ENCODE measurements at regions not wholly inside any gene's neighbourhood (a gene's known extent, or its start where the extent isn't known, plus 50 kb on each side); places are given as distances from the start of the nearest gene placed in this dataset.

GRCh38 chr2:30030361-30030760 lies 109.0 kb upstream of the ALK start:
- BruUV-seq (replicated peaks), result no TSS peak
- Histone ChIP-seq H3K9me1 (replicated peaks; ENCODE audit: control insufficient read depth, extremely low read depth, insufficient read depth, low read length) (no peaks in the 10 kb centered on the region), H3K27me3 (ENCODE audit: control insufficient read depth in 2 of 2, insufficient read depth in 2 of 2, low read length in 2 of 2) (no peaks in the 10 kb centered on the region), H3K4me3 (replicated peaks in 1 of 3; ENCODE audit: insufficient read depth in 1 of 3, low read depth in 1 of 3, low read length in 3 of 3) (no peak overlapping the region), H3K4me1 (ENCODE audit: control insufficient read depth, extremely low read depth, insufficient read depth, low read length) (no peaks in the 10 kb centered on the region), H3K9me3 (replicated peaks; ENCODE audit: control insufficient read depth, insufficient read depth, low read length) (no peaks in the 10 kb centered on the region), H4K20me1 (replicated peaks; ENCODE audit: control insufficient read depth, extremely low read depth, insufficient read depth, low read length) (no peaks in the 10 kb centered on the region), H3K36me3 (ENCODE audit: control insufficient read depth in 2 of 2, extremely low read depth in 1 of 2, insufficient read depth in 2 of 2, low read length in 2 of 2) (no peaks in the 10 kb centered on the region), H3K27ac (ENCODE audit: insufficient read depth, low read depth, low read length) (no peak overlapping the region), H3K9ac (replicated peaks; ENCODE audit: extremely low read depth, insufficient read depth, low read length) (no peak overlapping the region), H3K79me2 (ENCODE audit: control insufficient read depth, insufficient read depth, low read length) (no peaks in the 10 kb centered on the region), H3K4me2 (ENCODE audit: insufficient read depth, low read length) (no peak overlapping the region), H2AFZ (ENCODE audit: low read depth, low read length) (no peak overlapping the region)
- dilution Hi-C loops (cut with MboI; ENCODE audit: extremely low pct_ligation_motif_present, low sequenced_read_pairs), result no loop called here
- FAIRE-seq, result no peak
- DNase-seq (ENCODE audit: low read depth, low spot score), result no peak
- POLR2A ChIA-PET, result no interaction called here
- CTCF ChIA-PET, result no interaction called here
- intact Hi-C loops (cut with micrococcal nuclease), result no loop called here
- TF ChIP-seq JUN (IDR thresholded peaks at IDR 0.05; ENCODE audit: borderline replicate concordance, insufficient read depth, insufficient read length, low read depth) (no peak), EZH2 (IDR thresholded peaks at IDR 0.05; ENCODE audit: borderline replicate concordance, low read depth, low read length, severe bottlenecking) (no peak)
- TF ChIP-seq, protein P1, sequence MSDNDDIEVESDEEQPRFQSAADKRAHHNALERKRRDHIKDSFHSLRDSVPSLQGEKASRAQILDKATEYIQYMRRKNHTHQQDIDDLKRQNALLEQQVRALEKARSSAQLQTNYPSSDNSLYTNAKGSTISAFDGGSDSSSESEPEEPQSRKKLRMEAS (IDR thresholded peaks at IDR 0.05; ENCODE audit: insufficient read depth, insufficient read length), result no peak

DNA sequence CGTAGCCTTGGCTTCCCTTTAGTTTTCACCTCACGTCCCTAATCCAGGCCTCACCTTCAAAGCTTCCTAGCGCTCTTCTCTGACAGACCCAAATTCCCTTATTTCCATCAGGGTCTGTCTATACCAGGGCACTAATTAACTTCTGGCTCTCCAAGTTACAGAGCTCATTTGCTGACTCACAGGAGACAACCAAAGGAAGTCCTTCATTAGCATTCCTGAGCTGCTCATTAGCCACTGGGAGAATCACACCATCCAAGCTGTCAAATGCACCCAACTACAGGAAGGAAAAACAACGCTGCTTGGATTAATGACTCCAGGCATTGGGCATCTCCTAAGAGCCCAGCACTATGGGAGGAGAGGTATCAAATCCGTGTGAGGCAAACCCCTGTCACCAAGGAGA lies 109.8 kb upstream of the ALK start:
- intact Hi-C loops (cut with micrococcal nuclease), result no loop called here
- no peak for FAIRE-seq

More for the DNA sequence above, 109.8 kb upstream of the ALK start:
- H3K9ac ChIP-seq (replicated peaks; ENCODE audit: extremely low read depth, insufficient read depth, low read length), result no peak overlapping the region
- POLR2A ChIA-PET, result no interaction called here
- no peaks in the 10 kb centered on the region for H3K27me3 ChIP-seq (ENCODE audit: control insufficient read depth in 2 of 2, insufficient read depth in 2 of 2, low read length in 2 of 2)
- no TSS peak for BruUV-seq (replicated peaks)
- no peaks in the 10 kb centered on the region for H3K9me3 ChIP-seq (replicated peaks; ENCODE audit: control insufficient read depth, insufficient read depth, low read length)
- dilution Hi-C loops (cut with MboI; ENCODE audit: extremely low pct_ligation_motif_present, low sequenced_read_pairs), result no loop called here
- DNase-seq (ENCODE audit: low read depth, low spot score), result no peak
- H4K20me1 ChIP-seq (replicated peaks; ENCODE audit: control insufficient read depth, extremely low read depth, insufficient read depth, low read length), result no peaks in the 10 kb centered on the region
- H2AFZ ChIP-seq (ENCODE audit: low read depth, low read length), result no peak overlapping the region
- no peak overlapping the region for H3K4me3 ChIP-seq (replicated peaks in 1 of 3; ENCODE audit: insufficient read depth in 1 of 3, low read depth in 1 of 3, low read length in 3 of 3)
- H3K4me1 ChIP-seq (ENCODE audit: control insufficient read depth, extremely low read depth, insufficient read depth, low read length), result no peaks in the 10 kb centered on the region
- CTCF ChIA-PET, result no interaction called here
- no peaks in the 10 kb centered on the region for H3K36me3 ChIP-seq (ENCODE audit: control insufficient read depth in 2 of 2, extremely low read depth in 1 of 2, insufficient read depth in 2 of 2, low read length in 2 of 2)
- no peak overlapping the region for H3K4me2 ChIP-seq (ENCODE audit: insufficient read depth, low read length)
- H3K9me1 ChIP-seq (replicated peaks; ENCODE audit: control insufficient read depth, extremely low read depth, insufficient read depth, low read length), result no peaks in the 10 kb centered on the region
- H3K79me2 ChIP-seq (ENCODE audit: control insufficient read depth, insufficient read depth, low read length), result no peaks in the 10 kb centered on the region
- no peak overlapping the region for H3K27ac ChIP-seq (ENCODE audit: insufficient read depth, low read depth, low read length)
- TF ChIP-seq GATA2 (IDR thresholded peaks at IDR 0.05; ENCODE audit: insufficient read depth, insufficient read length, low read depth, low read length), result no peak

Data from endothelial cell of umbilical vein (primary cell).